HEK293T (cell line): ENCODE measurements at regions not wholly inside any gene's neighbourhood (a gene's known extent, or its start where the extent isn't known, plus 50 kb on each side); places are given as distances from the start of the nearest gene placed in this dataset.

ENCODE experiments used
- BHLHE40 ChIP-seq: fragments of 450-650 bp; IDR thresholded peaks from 2 replicates; pipeline ENCODE4 v1.6.1; 2016; ENCODE audit warnings: mild to moderate bottlenecking, moderate library complexity, borderline replicate concordance
- FOXM1 ChIP-seq: fragments of 450-650 bp; IDR thresholded peaks from 2 replicates; pipeline ENCODE4 v1.6.1; 2017; ENCODE audit warnings: mild to moderate bottlenecking, borderline replicate concordance

DNA sequence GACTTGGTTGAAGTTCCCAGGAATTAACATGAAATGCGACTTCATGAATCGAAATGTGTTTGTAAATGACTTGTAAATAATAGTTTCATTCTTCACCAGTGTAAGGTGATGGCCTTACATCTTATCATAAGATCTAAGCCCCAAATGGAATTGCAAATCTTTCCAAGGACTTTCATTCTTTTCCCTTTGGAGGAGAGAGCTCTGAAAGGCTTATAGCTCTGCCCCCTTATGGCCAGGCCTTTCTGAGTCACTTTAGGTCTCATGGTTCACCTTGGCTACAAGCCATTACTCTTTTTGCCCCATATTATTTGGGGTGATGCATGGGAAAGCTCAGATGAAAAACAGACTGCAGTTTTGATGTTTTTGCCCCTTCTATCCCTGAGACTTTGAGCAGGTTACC, 209.1 kb upstream of the BMP2 start:
- TF ChIP-seq BHLHE40 (no peak), FOXM1 (no peak)
